Neural cell (in vitro differentiated cells): ENCODE measurements at regions not wholly inside any gene's neighbourhood (a gene's known extent, or its start where the extent isn't known, plus 50 kb on each side); places are given as distances from the start of the nearest gene placed in this dataset.

ENCODE experiments used
- H2AFZ ChIP-seq: fragments of 200-600, 300-800 bp; sonication (generic), shearing (Covaris generic); 2 replicates; pipeline ENCODE4 v1.6.0; 2014; ENCODE audit warnings: low read depth, mild to moderate bottlenecking, antibody characterized with exemption, low read length, moderate library complexity
- H3F3A ChIP-seq: fragments of 200-600 bp; shearing (Covaris generic); 2 replicates; pipeline ENCODE4 v1.6.1; 2016; ENCODE audit warnings: mild to moderate bottlenecking, moderate library complexity, mixed read lengths, antibody characterized with exemption, low read length; ENCODE audit not compliant: insufficient read depth, poor library complexity, severe bottlenecking
- H3K27ac ChIP-seq: fragments of 200-600, 300-800 bp; sonication (generic), shearing (Covaris generic); 2 replicates; pipeline ENCODE4 v1.5.1; 2014; ENCODE audit warnings: mild to moderate bottlenecking, low read length, moderate library complexity
- H3K27me3 ChIP-seq: fragments of 300-800, 200-600 bp; sonication (generic), shearing (Covaris generic); 2 replicates; pipeline ENCODE4 v1.6.0; 2014; ENCODE audit warnings: mild to moderate bottlenecking, low read depth, low read length, moderate library complexity; ENCODE audit not compliant: insufficient read depth
- H3K36me3 ChIP-seq: fragments of 300-800, 200-600 bp; sonication (generic), shearing (Covaris generic); 2 replicates; pipeline ENCODE4 v1.5.1; 2014; ENCODE audit warnings: mild to moderate bottlenecking, antibody characterized with exemption, low read length, moderate library complexity; ENCODE audit not compliant: insufficient read depth
- H3K4me2 ChIP-seq: fragments of 300-800, 200-600 bp; sonication (generic), shearing (Covaris generic); 2 replicates; pipeline ENCODE4 v1.6.0; 2014; ENCODE audit warnings: mild to moderate bottlenecking, low read length
- H3K4me3 ChIP-seq: fragments of 300-800, 200-600 bp; sonication (generic), shearing (Covaris generic); 2 replicates; pipeline ENCODE4 v1.5.1; 2014; ENCODE audit warnings: mild to moderate bottlenecking, low read length, moderate library complexity
- H3K79me2 ChIP-seq: fragments of 200-600 bp; shearing (Covaris generic); replicated peaks from 2 replicates; pipeline ENCODE4 v1.6.0; 2014; ENCODE audit warnings: mild to moderate bottlenecking, low read length, moderate library complexity; ENCODE audit not compliant: insufficient read depth
- H3K9ac ChIP-seq: fragments of 300-800, 200-600 bp; sonication (generic), shearing (Covaris generic); 2 replicates; pipeline ENCODE4 v1.6.1; 2016; ENCODE audit warnings: mild to moderate bottlenecking, low read length, mixed read lengths
- H3K9me2 ChIP-seq: fragments of 200-600 bp; shearing (Covaris generic); 2 replicates; pipeline ENCODE4 v1.6.1; 2016; ENCODE audit warnings: mild to moderate bottlenecking, low read length, mixed read lengths; ENCODE audit not compliant: insufficient read depth
- H3K9me3 ChIP-seq: fragments of 200-600, 300-800 bp; sonication (generic), shearing (Covaris generic); 2 replicates; pipeline ENCODE4 v1.6.1; 2016; ENCODE audit warnings: mild to moderate bottlenecking, mixed run types, low read length, moderate library complexity, mixed read lengths
- H4K20me1 ChIP-seq: fragments of 200-600 bp; shearing (Covaris generic); 2 replicates; pipeline ENCODE4 v1.6.1; 2016; ENCODE audit warnings: mild to moderate bottlenecking, mixed run types; ENCODE audit not compliant: insufficient read depth
- EP300 ChIP-seq: fragments of 450-650 bp; conservative IDR thresholded peaks from 2 replicates; pipeline ENCODE4 v1.6.1; 2014; ENCODE audit warnings: antibody characterized with exemption, mild to moderate bottlenecking, moderate library complexity; ENCODE audit not compliant: poor library complexity, severe bottlenecking
- EZH2 ChIP-seq: fragments of 200-600, 300-800 bp; shearing (Covaris generic), sonication (generic); IDR thresholded peaks from 2 replicates; pipeline ENCODE4 v1.6.1; 2014; ENCODE audit warnings: antibody characterized with exemption, low read length, borderline replicate concordance, mild to moderate bottlenecking; ENCODE audit not compliant: insufficient read depth, poor library complexity, severe bottlenecking
- MXI1 ChIP-seq: fragments of 450-650 bp; conservative IDR thresholded peaks from 2 replicates; pipeline ENCODE4 v1.6.1; 2014; ENCODE audit warnings: antibody characterized with exemption, mild to moderate bottlenecking; ENCODE audit not compliant: poor library complexity, severe bottlenecking
- POLR2AphosphoS5 ChIP-seq: IDR thresholded peaks from 2 replicates; pipeline ENCODE4 v1.6.1; 2012
- RAD21 ChIP-seq: fragments of 450-650 bp; conservative IDR thresholded peaks from 2 replicates; pipeline ENCODE4 v1.6.1; 2014; ENCODE audit warnings: antibody characterized with exemption, mild to moderate bottlenecking, moderate library complexity
- SMC3 ChIP-seq: fragments of 450-650 bp; conservative IDR thresholded peaks from 2 replicates; pipeline ENCODE4 v1.6.1; 2014; ENCODE audit warnings: antibody characterized with exemption, mild to moderate bottlenecking, moderate library complexity; ENCODE audit not compliant: poor library complexity
- TAF1 ChIP-seq: IDR thresholded peaks from 2 replicates; pipeline ENCODE4 v1.6.1; 2012; ENCODE audit warnings: low read depth
- TF ChIP-seq, protein P1 (sequence below): fragments of 450-650 bp; IDR thresholded peaks from 2 replicates; pipeline ENCODE4 v1.5.1; 2014; ENCODE audit warnings: antibody characterized with exemption, mild to moderate bottlenecking, moderate library complexity; ENCODE audit not compliant: poor library complexity, severe bottlenecking
- TF ChIP-seq, protein P2 (sequence below): IDR thresholded peaks from 2 replicates; pipeline ENCODE4 v1.6.1; 2012; ENCODE audit warnings: borderline replicate concordance

DNA sequence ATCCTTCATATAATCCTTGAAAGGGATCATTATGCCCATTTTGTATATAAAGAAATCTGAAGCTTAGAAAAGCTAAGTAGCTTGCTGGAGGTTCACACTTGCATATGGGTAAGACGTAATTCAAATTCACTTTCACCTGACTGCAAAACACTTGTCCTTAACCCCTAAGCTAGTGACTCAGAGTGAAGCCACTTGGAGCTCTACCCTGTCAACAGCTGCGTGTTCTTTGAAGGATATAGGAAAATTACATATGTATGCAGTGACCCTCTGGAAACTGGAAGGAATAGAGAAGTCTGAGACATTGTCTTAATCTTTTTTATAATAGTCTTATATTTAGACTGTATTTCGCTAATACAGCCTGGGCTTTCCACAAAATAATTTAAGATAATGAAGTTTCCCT is 80.0 kb upstream of the STK32A start:
- no peaks in the 10 kb centered on the region for H3F3A ChIP-seq
- H3K27ac ChIP-seq, result no peak overlapping the region
- no peak overlapping the region for H2AFZ ChIP-seq
- H3K27me3 ChIP-seq, result no peaks in the 10 kb centered on the region
- no peaks in the 10 kb centered on the region for H3K9me2 ChIP-seq
- H3K9ac ChIP-seq, result no peak overlapping the region
- no peak overlapping the region for H3K4me2 ChIP-seq
- no peak overlapping the region for H3K4me3 ChIP-seq
- no peaks in the 10 kb centered on the region for H3K36me3 ChIP-seq
- TF ChIP-seq EZH2 (no peak), POLR2AphosphoS5 (no peak), TAF1 (no peak), RAD21 (no peak), SMC3 (no peak), MXI1 (no peak), EP300 (no peak)
- TF ChIP-seq, protein P1, sequence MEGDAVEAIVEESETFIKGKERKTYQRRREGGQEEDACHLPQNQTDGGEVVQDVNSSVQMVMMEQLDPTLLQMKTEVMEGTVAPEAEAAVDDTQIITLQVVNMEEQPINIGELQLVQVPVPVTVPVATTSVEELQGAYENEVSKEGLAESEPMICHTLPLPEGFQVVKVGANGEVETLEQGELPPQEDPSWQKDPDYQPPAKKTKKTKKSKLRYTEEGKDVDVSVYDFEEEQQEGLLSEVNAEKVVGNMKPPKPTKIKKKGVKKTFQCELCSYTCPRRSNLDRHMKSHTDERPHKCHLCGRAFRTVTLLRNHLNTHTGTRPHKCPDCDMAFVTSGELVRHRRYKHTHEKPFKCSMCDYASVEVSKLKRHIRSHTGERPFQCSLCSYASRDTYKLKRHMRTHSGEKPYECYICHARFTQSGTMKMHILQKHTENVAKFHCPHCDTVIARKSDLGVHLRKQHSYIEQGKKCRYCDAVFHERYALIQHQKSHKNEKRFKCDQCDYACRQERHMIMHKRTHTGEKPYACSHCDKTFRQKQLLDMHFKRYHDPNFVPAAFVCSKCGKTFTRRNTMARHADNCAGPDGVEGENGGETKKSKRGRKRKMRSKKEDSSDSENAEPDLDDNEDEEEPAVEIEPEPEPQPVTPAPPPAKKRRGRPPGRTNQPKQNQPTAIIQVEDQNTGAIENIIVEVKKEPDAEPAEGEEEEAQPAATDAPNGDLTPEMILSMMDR, result no peak
- TF ChIP-seq, protein P2, sequence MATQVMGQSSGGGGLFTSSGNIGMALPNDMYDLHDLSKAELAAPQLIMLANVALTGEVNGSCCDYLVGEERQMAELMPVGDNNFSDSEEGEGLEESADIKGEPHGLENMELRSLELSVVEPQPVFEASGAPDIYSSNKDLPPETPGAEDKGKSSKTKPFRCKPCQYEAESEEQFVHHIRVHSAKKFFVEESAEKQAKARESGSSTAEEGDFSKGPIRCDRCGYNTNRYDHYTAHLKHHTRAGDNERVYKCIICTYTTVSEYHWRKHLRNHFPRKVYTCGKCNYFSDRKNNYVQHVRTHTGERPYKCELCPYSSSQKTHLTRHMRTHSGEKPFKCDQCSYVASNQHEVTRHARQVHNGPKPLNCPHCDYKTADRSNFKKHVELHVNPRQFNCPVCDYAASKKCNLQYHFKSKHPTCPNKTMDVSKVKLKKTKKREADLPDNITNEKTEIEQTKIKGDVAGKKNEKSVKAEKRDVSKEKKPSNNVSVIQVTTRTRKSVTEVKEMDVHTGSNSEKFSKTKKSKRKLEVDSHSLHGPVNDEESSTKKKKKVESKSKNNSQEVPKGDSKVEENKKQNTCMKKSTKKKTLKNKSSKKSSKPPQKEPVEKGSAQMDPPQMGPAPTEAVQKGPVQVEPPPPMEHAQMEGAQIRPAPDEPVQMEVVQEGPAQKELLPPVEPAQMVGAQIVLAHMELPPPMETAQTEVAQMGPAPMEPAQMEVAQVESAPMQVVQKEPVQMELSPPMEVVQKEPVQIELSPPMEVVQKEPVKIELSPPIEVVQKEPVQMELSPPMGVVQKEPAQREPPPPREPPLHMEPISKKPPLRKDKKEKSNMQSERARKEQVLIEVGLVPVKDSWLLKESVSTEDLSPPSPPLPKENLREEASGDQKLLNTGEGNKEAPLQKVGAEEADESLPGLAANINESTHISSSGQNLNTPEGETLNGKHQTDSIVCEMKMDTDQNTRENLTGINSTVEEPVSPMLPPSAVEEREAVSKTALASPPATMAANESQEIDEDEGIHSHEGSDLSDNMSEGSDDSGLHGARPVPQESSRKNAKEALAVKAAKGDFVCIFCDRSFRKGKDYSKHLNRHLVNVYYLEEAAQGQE, result no peak
- H3K9me3 ChIP-seq, result no peaks in the 10 kb centered on the region
- H3K79me2 ChIP-seq, result no peaks in the 10 kb centered on the region
- H4K20me1 ChIP-seq, result no peaks in the 10 kb centered on the region

DNA sequence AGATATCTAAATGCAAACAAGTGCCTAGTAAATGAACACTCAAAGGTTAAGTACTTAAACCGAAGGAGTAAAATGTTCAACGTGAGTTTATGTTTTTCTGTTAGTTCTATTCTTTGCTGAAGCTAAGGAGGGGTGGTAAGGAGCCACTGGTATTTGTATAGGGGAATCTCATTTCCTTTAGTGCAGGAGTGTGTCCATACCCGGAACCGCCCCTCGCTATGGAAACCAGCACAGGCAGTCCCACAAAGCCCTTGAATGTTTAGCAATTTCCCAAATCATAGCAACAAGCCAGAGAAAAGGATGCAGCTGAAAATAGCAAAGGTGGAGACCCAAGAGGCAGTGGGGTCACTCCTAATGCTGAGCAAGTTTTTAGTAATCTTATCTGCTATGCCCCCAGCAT is 78.8 kb upstream of the STK32A start:
- Histone ChIP-seq H2AFZ (no peak overlapping the region), H3K9me2 (no peaks in the 10 kb centered on the region), H3K4me3 (no peak overlapping the region), H3K9me3 (no peaks in the 10 kb centered on the region), H3K27me3 (no peaks in the 10 kb centered on the region), H3K36me3 (no peaks in the 10 kb centered on the region), H3F3A (no peaks in the 10 kb centered on the region), H3K27ac (no peak overlapping the region), H3K4me2 (no peak overlapping the region), H4K20me1 (no peaks in the 10 kb centered on the region), H3K9ac (no peak overlapping the region), H3K79me2 (no peaks in the 10 kb centered on the region)
- TF ChIP-seq SMC3, result no peak
- TF ChIP-seq RAD21, result no peak
- TF ChIP-seq POLR2AphosphoS5, result no peak
- TF ChIP-seq, protein P2, result no peak
- TF ChIP-seq TAF1, result no peak
